Mesothelial cell of epicardium (in vitro differentiated cells): ENCODE measurements at regions not wholly inside any gene's neighbourhood (a gene's known extent, or its start where the extent isn't known, plus 50 kb on each side); places are given as distances from the start of the nearest gene placed in this dataset.
"Not testable (repeated sequence)": the region's sequence is repeated elsewhere in the genome, so short reads cannot be mapped to it uniquely, and the experiment has no call there.

Experiments used
- DNase-seq, 2 experiments: peaks; one replicate each; pipeline ENCODE4 v3.0.0; 2021; ENCODE audit warnings: low spot score in 2 of 2; ENCODE audit not compliant: unreplicated experiment in 2 of 2
- H3K27ac Mint-ChIP-seq: 2 replicates; pipeline ENCODE4 v1.8.0; 2021; ENCODE audit warnings: mixed read lengths
- H3K27me3 Mint-ChIP-seq: 2 replicates; pipeline ENCODE4 v1.8.0; 2021; ENCODE audit warnings: low read depth, mixed read lengths
- H3K36me3 Mint-ChIP-seq: 2 replicates; pipeline ENCODE4 v1.8.0; 2021; ENCODE audit warnings: mixed read lengths
- H3K4me1 Mint-ChIP-seq: 2 replicates; pipeline ENCODE4 v1.8.0; 2021; ENCODE audit warnings: mixed read lengths
- H3K4me3 Mint-ChIP-seq: 2 replicates; pipeline ENCODE4 v1.8.0; 2021; ENCODE audit warnings: mild to moderate bottlenecking, moderate library complexity, mixed read lengths
- H3K9me3 Mint-ChIP-seq: 2 replicates; pipeline ENCODE4 v1.8.0; 2021; ENCODE audit warnings: mixed read lengths
- CTCF ChIP-seq: fragments of 200-600 bp; sonication (generic); IDR thresholded peaks from one replicate; pipeline ENCODE4 v1.5.0; 2021; ENCODE audit warnings: antibody characterized with exemption; ENCODE audit not compliant: unreplicated experiment

GRCh38 chr5:27129926-27130325, 91.5 kb upstream of the CDH9 start:
- H3K9me3 Mint-ChIP-seq, result peaks cover 13% of the 10 kb centered on the region
- DNase-seq, result no peak
- no peak overlapping the region for H3K27ac Mint-ChIP-seq
- no peak overlapping the region for H3K4me3 Mint-ChIP-seq
- no peak for TF ChIP-seq CTCF
- H3K27me3 Mint-ChIP-seq, result no peaks in the 10 kb centered on the region
- peaks cover 6% of the 10 kb centered on the region for H3K4me1 Mint-ChIP-seq
- no peaks in the 10 kb centered on the region for H3K36me3 Mint-ChIP-seq

GRCh38 chr5:27125856-27126255, 87.5 kb upstream of the CDH9 start:
- H3K27ac Mint-ChIP-seq, result no peak overlapping the region
- H3K27me3 Mint-ChIP-seq, result no peaks in the 10 kb centered on the region
- H3K36me3 Mint-ChIP-seq, result no peaks in the 10 kb centered on the region
- H3K4me1 Mint-ChIP-seq, result peaks cover 2% of the 10 kb centered on the region
- H3K4me3 Mint-ChIP-seq, result no peak overlapping the region
- DNase-seq, result no peak
- TF ChIP-seq CTCF, result no peak
- peaks cover 8% of the 10 kb centered on the region for H3K9me3 Mint-ChIP-seq

GRCh38 chr5:27124590-27124989, 86.2 kb upstream of the CDH9 start:
- Mint-ChIP-seq H3K9me3 (peaks cover 11% of the 10 kb centered on the region), H3K36me3 (no peaks in the 10 kb centered on the region), H3K4me3 (no peak overlapping the region), H3K27ac (no peak overlapping the region), H3K4me1 (no peaks in the 10 kb centered on the region), H3K27me3 (no peaks in the 10 kb centered on the region)
- no peak for DNase-seq
- no peak for TF ChIP-seq CTCF

GRCh38 chr5:27119736-27120321, 81.4 kb upstream of the CDH9 start:
- not testable (repeated sequence) for DNase-seq, H3K9me3 Mint-ChIP-seq, H3K27ac Mint-ChIP-seq, H3K4me1 Mint-ChIP-seq, H3K4me3 Mint-ChIP-seq, H3K36me3 Mint-ChIP-seq, H3K27me3 Mint-ChIP-seq

GRCh38 chr5:27103486-27103885, 65.1 kb upstream of the CDH9 start:
- H3K4me3 Mint-ChIP-seq, result no peak overlapping the region
- H3K27me3 Mint-ChIP-seq, result no peaks in the 10 kb centered on the region
- no peak overlapping the region for H3K27ac Mint-ChIP-seq
- no peaks in the 10 kb centered on the region for H3K9me3 Mint-ChIP-seq
- DNase-seq, result no peak
- TF ChIP-seq CTCF, result no peak
- H3K4me1 Mint-ChIP-seq, result no peaks in the 10 kb centered on the region
- H3K36me3 Mint-ChIP-seq, result no peaks in the 10 kb centered on the region

- not testable (repeated sequence) for H3K27ac Mint-ChIP-seq, H3K27me3 Mint-ChIP-seq, H3K9me3 Mint-ChIP-seq, DNase-seq, H3K4me3 Mint-ChIP-seq, H3K4me1 Mint-ChIP-seq, H3K36me3 Mint-ChIP-seq
Measured at GRCh38 chr5:27095761-27096160, 57.4 kb upstream of the CDH9 start.

GRCh38 chr5:27093279-27093678, 54.9 kb upstream of the CDH9 start:
- H3K27me3 Mint-ChIP-seq, result no peaks in the 10 kb centered on the region
- DNase-seq, result no peak
- peaks cover 4% of the 10 kb centered on the region for H3K4me1 Mint-ChIP-seq
- H3K36me3 Mint-ChIP-seq, result no peaks in the 10 kb centered on the region
- no peak for TF ChIP-seq CTCF
- H3K27ac Mint-ChIP-seq, result no peak overlapping the region
- H3K9me3 Mint-ChIP-seq, result no peaks in the 10 kb centered on the region
- H3K4me3 Mint-ChIP-seq, result no peak overlapping the region
